ENCODE measurements at regions not wholly inside any gene's neighbourhood (a gene's known extent, or its start where the extent isn't known, plus 50 kb on each side); places are given as distances from the start of the nearest gene placed in this dataset.

- Histone ChIP-seq H3K27me3 (replicated peaks in 1 of 4; ENCODE audit: control extremely low read depth in 1 of 4, control insufficient read depth in 3 of 4, insufficient read depth in 4 of 4, low read length in 3 of 4) (no peaks in the 10 kb centered on the region), H3K9me3 (ENCODE audit: control extremely low read depth in 1 of 3, control insufficient read depth in 2 of 3, insufficient read depth in 1 of 3, low read length in 2 of 3) (peaks cover 0 to 12% (median 0%) of the 10 kb centered on the region in 3 donors), H3K36me3 (replicated peaks in 1 of 2; ENCODE audit: control extremely low read depth in 1 of 2, control insufficient read depth in 1 of 2, extremely low read depth in 1 of 2, insufficient read depth in 2 of 2, low read length in 1 of 2) (no peaks in the 10 kb centered on the region), H4K20me1 (ENCODE audit: control insufficient read depth, insufficient read depth, low read length, poor library complexity, severe bottlenecking) (no peaks in the 10 kb centered on the region), H3K79me2 (ENCODE audit: control insufficient read depth, insufficient read depth, low read length) (no peaks in the 10 kb centered on the region), H3K4me1 (ENCODE audit: control insufficient read depth in 2 of 2, insufficient read depth in 2 of 2, low read length in 2 of 2) (no peaks in the 10 kb centered on the region), H2AFZ (ENCODE audit: insufficient read depth, low read depth, low read length, poor library complexity, severe bottlenecking) (no peak overlapping the region), H3K4me2 (replicated peaks; ENCODE audit: low read depth, low read length, poor library complexity, severe bottlenecking) (no peak overlapping the region), H3K4me3 (ENCODE audit: control extremely low read depth in 1 of 5, extremely low read depth in 1 of 5, insufficient read depth in 1 of 5, low read depth in 2 of 5, low read length in 4 of 5) (no peak overlapping the region), H3K9ac (ENCODE audit: low read length) (no peak overlapping the region), H3K27ac (ENCODE audit: low read length in 2 of 2) (no peak overlapping the region)
- 96% methylated on average over 11 of the region's 18 CpGs for WGBS (ENCODE audit: insufficient coverage)
- TF ChIP-seq EZH2 (IDR thresholded peaks at IDR 0.05; ENCODE audit: borderline replicate concordance, insufficient read depth, low read depth, low read length, poor library complexity, severe bottlenecking) (no peak), CTCF (IDR thresholded peaks at IDR 0.05) (no peak)
- H3K4me1 Mint-ChIP-seq = no peaks in the 10 kb centered on the region
- intact Hi-C loops (cut with micrococcal nuclease) = no loop called here
- H3K27me3 Mint-ChIP-seq = no peaks in the 10 kb centered on the region
- ATAC-seq (ENCODE audit: low read depth) (no peak), DNase-seq (no peak)
- ChIA-PET POLR2A (no interaction called here), CTCF (no interaction called here)
- no peak overlapping the region for H3K27ac Mint-ChIP-seq
- H3K9me3 Mint-ChIP-seq (ENCODE audit: insufficient read depth) = peaks cover 5% of the 10 kb centered on the region
- no peak overlapping the region for H3K4me3 Mint-ChIP-seq
These were observed 69.4 kb upstream of the MYT1L start for GRCh38 chr2:2400286-2401038.

GRCh38 chr2:2399396-2399795 lies 68.3 kb upstream of the MYT1L start:
- ATAC-seq (ENCODE audit: low read depth) (no peak), DNase-seq (no peak)
- peaks cover 2% of the 10 kb centered on the region for H3K9me3 Mint-ChIP-seq (ENCODE audit: insufficient read depth)
- Histone ChIP-seq H3K79me2 (ENCODE audit: control insufficient read depth, insufficient read depth, low read length) (no peaks in the 10 kb centered on the region), H3K4me3 (ENCODE audit: control extremely low read depth in 1 of 5, extremely low read depth in 1 of 5, insufficient read depth in 1 of 5, low read depth in 2 of 5, low read length in 4 of 5) (no peak overlapping the region), H3K27me3 (replicated peaks in 1 of 4; ENCODE audit: control extremely low read depth in 1 of 4, control insufficient read depth in 3 of 4, insufficient read depth in 4 of 4, low read length in 3 of 4) (no peaks in the 10 kb centered on the region), H3K27ac (ENCODE audit: low read length in 2 of 2) (no peak overlapping the region), H3K9ac (ENCODE audit: low read length) (no peak overlapping the region), H3K9me3 (ENCODE audit: control extremely low read depth in 1 of 3, control insufficient read depth in 2 of 3, insufficient read depth in 1 of 3, low read length in 2 of 3) (peaks cover 0 to 12% (median 0%) of the 10 kb centered on the region in 3 donors), H3K4me1 (ENCODE audit: control insufficient read depth in 2 of 2, insufficient read depth in 2 of 2, low read length in 2 of 2) (no peaks in the 10 kb centered on the region), H3K4me2 (replicated peaks; ENCODE audit: low read depth, low read length, poor library complexity, severe bottlenecking) (no peak overlapping the region), H3K36me3 (replicated peaks in 1 of 2; ENCODE audit: control extremely low read depth in 1 of 2, control insufficient read depth in 1 of 2, extremely low read depth in 1 of 2, insufficient read depth in 2 of 2, low read length in 1 of 2) (no peaks in the 10 kb centered on the region), H2AFZ (ENCODE audit: insufficient read depth, low read depth, low read length, poor library complexity, severe bottlenecking) (no peak overlapping the region), H4K20me1 (ENCODE audit: control insufficient read depth, insufficient read depth, low read length, poor library complexity, severe bottlenecking) (no peaks in the 10 kb centered on the region)
- no peak overlapping the region for H3K27ac Mint-ChIP-seq
- ChIA-PET POLR2A (no interaction called here), CTCF (no interaction called here)
- intact Hi-C loops (cut with micrococcal nuclease) = no loop called here
- H3K4me1 Mint-ChIP-seq = no peaks in the 10 kb centered on the region
- no peak for TF ChIP-seq CTCF (IDR thresholded peaks at IDR 0.05)
- no peak for TF ChIP-seq EZH2 (IDR thresholded peaks at IDR 0.05; ENCODE audit: borderline replicate concordance, insufficient read depth, low read depth, low read length, poor library complexity, severe bottlenecking)
- WGBS (ENCODE audit: insufficient coverage) = 79% methylated on average over 6 of the region's 8 CpGs
- no peak overlapping the region for H3K4me3 Mint-ChIP-seq
- H3K27me3 Mint-ChIP-seq = no peaks in the 10 kb centered on the region
